Endodermal cell (in vitro differentiated cells): ENCODE measurements at regions not wholly inside any gene's neighbourhood (a gene's known extent, or its start where the extent isn't known, plus 50 kb on each side); places are given as distances from the start of the nearest gene placed in this dataset.

Experiments
- DNase-seq: peaks from one replicate; pipeline ENCODE4 v3.0.0-alpha.2; 2017
- H3K27ac ChIP-seq: 2 replicates; pipeline ENCODE4 v1.5.1; 2013; ENCODE audit warnings: mild to moderate bottlenecking, low read depth, low read length, moderate library complexity
- H3K27me3 ChIP-seq: 2 replicates; pipeline ENCODE4 v1.6.1; 2013; ENCODE audit warnings: mild to moderate bottlenecking, low read length, moderate library complexity; ENCODE audit not compliant: insufficient read depth, control insufficient read depth, poor library complexity, severe bottlenecking
- H3K36me3 ChIP-seq: 2 replicates; pipeline ENCODE4 v1.7.0; 2013; ENCODE audit warnings: mild to moderate bottlenecking, low read length, moderate library complexity; ENCODE audit not compliant: control insufficient read depth, insufficient read depth
- H3K4me1 ChIP-seq: one replicate; pipeline ENCODE4 v1.7.0; 2013; ENCODE audit warnings: low read length; ENCODE audit not compliant: control insufficient read depth, insufficient read depth
- H3K4me3 ChIP-seq: 2 replicates; pipeline ENCODE4 v1.5.1; 2013; ENCODE audit warnings: mild to moderate bottlenecking, low read length, moderate library complexity
- H3K9ac ChIP-seq: 2 replicates; pipeline ENCODE4 v1.6.1; 2013; ENCODE audit warnings: mild to moderate bottlenecking, low read length, moderate library complexity; ENCODE audit not compliant: poor library complexity, severe bottlenecking; ENCODE audit errors: extremely low read depth
- H3K9me3 ChIP-seq: 2 replicates; pipeline ENCODE4 v1.6.1; 2013; ENCODE audit warnings: mild to moderate bottlenecking, low read length, moderate library complexity; ENCODE audit not compliant: control insufficient read depth
- H3K27ac Mint-ChIP-seq: 2 replicates; pipeline ENCODE4 v1.8.0; 2020; ENCODE audit warnings: mixed read lengths
- H3K27me3 Mint-ChIP-seq: 2 replicates; pipeline ENCODE4 v1.8.0; 2021; ENCODE audit warnings: mild to moderate bottlenecking, mixed read lengths; ENCODE audit not compliant: insufficient read depth
- H3K36me3 Mint-ChIP-seq: 2 replicates; pipeline ENCODE4 v1.8.0; 2020; ENCODE audit warnings: low read depth, mixed read lengths
- H3K4me1 Mint-ChIP-seq: 2 replicates; pipeline ENCODE4 v1.8.0; 2020; ENCODE audit warnings: mixed read lengths
- H3K4me3 Mint-ChIP-seq: 2 replicates; pipeline ENCODE4 v1.8.0; 2020; ENCODE audit warnings: mild to moderate bottlenecking, moderate library complexity, mixed read lengths
- H3K9me3 Mint-ChIP-seq: 2 replicates; pipeline ENCODE4 v1.8.0; 2020; ENCODE audit warnings: mild to moderate bottlenecking, mixed read lengths
- CTCF ChIP-seq: fragments of 200-600 bp; sonication (generic); conservative IDR thresholded peaks from 2 replicates; pipeline ENCODE4 v1.5.0; 2021; ENCODE audit warnings: antibody characterized with exemption, mild to moderate bottlenecking
- WGBS, 2 experiments: methylation state at CpG; one replicate each; pipeline versions ENCODE4 v1.1.5 to v1.1.7; 2013; ENCODE audit warnings: missing lambda C conversion rate in 2 of 2, mixed read lengths in 1 of 2; ENCODE audit not compliant: insufficient coverage in 1 of 2, insufficient read length in 1 of 2; 5-methylcytosine and 5-hydroxymethylcytosine counted together

- H3K9me3 Mint-ChIP-seq: no peaks in the 10 kb centered on the region
- H3K27ac Mint-ChIP-seq: no peak overlapping the region
Observed at GRCh38 chr4:134537701-134538100, 336.1 kb upstream of the PABPC4L start.

DNA sequence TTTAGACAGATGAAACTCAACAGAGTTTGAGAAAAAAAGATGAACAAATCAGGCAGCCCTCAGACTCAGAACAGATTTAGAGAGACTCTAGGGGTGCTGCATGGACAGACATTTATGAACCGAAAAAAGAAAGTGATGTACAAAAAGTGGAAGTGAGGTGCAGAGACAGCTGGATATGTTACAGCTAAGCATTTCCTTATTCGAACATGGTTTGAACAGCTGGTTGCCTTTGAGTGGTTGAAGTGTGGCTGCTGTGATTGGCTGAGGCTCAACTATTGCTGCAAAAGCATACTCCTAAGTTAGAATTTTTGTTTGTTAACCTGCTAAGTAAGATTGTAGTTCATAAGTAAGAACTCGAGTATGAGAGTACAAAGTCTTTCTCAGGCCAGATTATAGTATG, 331.5 kb upstream of the PABPC4L start:
- H3K36me3 Mint-ChIP-seq: no peaks in the 10 kb centered on the region
- Histone ChIP-seq H3K27ac (no peak overlapping the region), H3K36me3 (no peaks in the 10 kb centered on the region), H3K4me3 (no peak overlapping the region), H3K4me1 (no peaks in the 10 kb centered on the region), H3K9me3 (no peaks in the 10 kb centered on the region), H3K9ac (no peak overlapping the region), H3K27me3 (no peaks in the 10 kb centered on the region)
- no peak for TF ChIP-seq CTCF
- DNase-seq: no peak
- peaks cover 2% of the 10 kb centered on the region for H3K4me1 Mint-ChIP-seq
- WGBS, 2 experiments: 86 to 100% methylated on average over 2 to 3 of the region's 3 CpGs
- no peaks in the 10 kb centered on the region for H3K27me3 Mint-ChIP-seq
- H3K9me3 Mint-ChIP-seq: no peaks in the 10 kb centered on the region
- H3K4me3 Mint-ChIP-seq: no peak overlapping the region
- no peak overlapping the region for H3K27ac Mint-ChIP-seq

More at GRCh38 chr4:134537701-134538100, 336.1 kb upstream of the PABPC4L start:
- no peak for TF ChIP-seq CTCF
- Mint-ChIP-seq H3K4me1 (no peaks in the 10 kb centered on the region), H3K36me3 (no peaks in the 10 kb centered on the region), H3K27me3 (no peaks in the 10 kb centered on the region), H3K4me3 (no peak overlapping the region)
- no peaks in the 10 kb centered on the region for H3K4me1 ChIP-seq
- H3K4me3 ChIP-seq: no peak overlapping the region
- DNase-seq: no peak
- no peaks in the 10 kb centered on the region for H3K27me3 ChIP-seq
- no peaks in the 10 kb centered on the region for H3K36me3 ChIP-seq
- no peak overlapping the region for H3K27ac ChIP-seq
- H3K9ac ChIP-seq: no peak overlapping the region
- H3K9me3 ChIP-seq: no peaks in the 10 kb centered on the region

- Histone ChIP-seq H3K9me3 (no peaks in the 10 kb centered on the region), H3K4me1 (no peaks in the 10 kb centered on the region), H3K27ac (no peak overlapping the region), H3K4me3 (no peak overlapping the region), H3K27me3 (no peaks in the 10 kb centered on the region), H3K36me3 (no peaks in the 10 kb centered on the region), H3K9ac (no peak overlapping the region)
- Mint-ChIP-seq H3K27me3 (no peaks in the 10 kb centered on the region), H3K9me3 (no peaks in the 10 kb centered on the region), H3K36me3 (no peaks in the 10 kb centered on the region), H3K27ac (no peak overlapping the region), H3K4me1 (peaks cover 2% of the 10 kb centered on the region), H3K4me3 (no peak overlapping the region)
- 94 to 100% methylated on average over 1 of the region's 1 CpG for WGBS, 2 experiments
- DNase-seq: no peak
- TF ChIP-seq CTCF: no peak
Observed at GRCh38 chr4:134531013-134531412, 329.4 kb upstream of the PABPC4L start.
